ENCODE measurements at regions not wholly inside any gene's neighbourhood (a gene's known extent, or its start where the extent isn't known, plus 50 kb on each side); places are given as distances from the start of the nearest gene placed in this dataset.

- DNase-seq: no peak
- H3K27me3 ChIP-seq: no peaks in the 10 kb centered on the region
- H3K27ac ChIP-seq: no peak overlapping the region
- no peak for TF ChIP-seq CTCF (IDR thresholded peaks at IDR 0.05)
- H3K4me3 ChIP-seq: no peak overlapping the region
- H3K4me1 ChIP-seq: no peaks in the 10 kb centered on the region
- no peaks in the 10 kb centered on the region for H3K36me3 ChIP-seq
- no peaks in the 10 kb centered on the region for H3K9me3 ChIP-seq
Observed at GRCh38 chr1:234737967-234738314, 128.0 kb upstream of the IRF2BP2 start.

GRCh38 chr1:234735916-234736315, 125.9 kb upstream of the IRF2BP2 start:
- H3K27ac ChIP-seq: no peak overlapping the region
- DNase-seq: no peak
- no peaks in the 10 kb centered on the region for H3K36me3 ChIP-seq
- H3K9me3 ChIP-seq: no peaks in the 10 kb centered on the region
- H3K4me1 ChIP-seq: peaks cover 0 to 9% (median 7%) of the 10 kb centered on the region in 4 donors
- TF ChIP-seq POLR2A (IDR thresholded peaks at IDR 0.05): no peak
- H3K27me3 ChIP-seq: no peaks in the 10 kb centered on the region
- H3K4me3 ChIP-seq: no peak overlapping the region

GRCh38 chr1:234735476-234735875, 125.5 kb upstream of the IRF2BP2 start:
- no peak for DNase-seq
- no peak for TF ChIP-seq CTCF (IDR thresholded peaks at IDR 0.05)
- no peak for TF ChIP-seq POLR2A (IDR thresholded peaks at IDR 0.05)
- no peaks in the 10 kb centered on the region for H3K27me3 ChIP-seq
- H3K4me3 ChIP-seq: no peak overlapping the region
- no peak overlapping the region for H3K27ac ChIP-seq
- no peaks in the 10 kb centered on the region for H3K36me3 ChIP-seq
- H3K9me3 ChIP-seq: no peaks in the 10 kb centered on the region
- H3K4me1 ChIP-seq: peaks cover 0 to 14% (median 10%) of the 10 kb centered on the region in 4 donors

- H3K27me3 ChIP-seq: no peaks in the 10 kb centered on the region
- no peak for TF ChIP-seq POLR2A (IDR thresholded peaks at IDR 0.05)
- no peak for TF ChIP-seq CTCF (IDR thresholded peaks at IDR 0.05)
- H3K9me3 ChIP-seq: no peaks in the 10 kb centered on the region
- H3K4me3 ChIP-seq: no peak overlapping the region
- H3K36me3 ChIP-seq: no peaks in the 10 kb centered on the region
- H3K4me1 ChIP-seq: peaks cover 0 to 15% (median 11%) of the 10 kb centered on the region in 4 donors
- H3K27ac ChIP-seq: no peak overlapping the region
- no peak for DNase-seq
Observed at GRCh38 chr1:234734869-234735268, 124.9 kb upstream of the IRF2BP2 start.

- H3K9me3 ChIP-seq: no peaks in the 10 kb centered on the region
- no peak overlapping the region for H3K27ac ChIP-seq
- peaks cover 0 to 15% (median 11%) of the 10 kb centered on the region in 4 donors for H3K4me1 ChIP-seq
- no peaks in the 10 kb centered on the region for H3K36me3 ChIP-seq
- H3K27me3 ChIP-seq: no peaks in the 10 kb centered on the region
- H3K4me3 ChIP-seq: no peak overlapping the region
- no peak for DNase-seq
- TF ChIP-seq POLR2A (IDR thresholded peaks at IDR 0.05) (no peak), CTCF (IDR thresholded peaks at IDR 0.05) (no peak)
Observed at GRCh38 chr1:234734412-234734835, 124.4 kb upstream of the IRF2BP2 start.

- Histone ChIP-seq H3K27me3 (no peaks in the 10 kb centered on the region), H3K36me3 (no peaks in the 10 kb centered on the region), H3K27ac (no peak overlapping the region), H3K9me3 (no peaks in the 10 kb centered on the region), H3K4me3 (no peak overlapping the region), H3K4me1 (peaks cover 0 to 15% (median 11%) of the 10 kb centered on the region in 4 donors)
- TF ChIP-seq CTCF (IDR thresholded peaks at IDR 0.05) (no peak), POLR2A (IDR thresholded peaks at IDR 0.05) (no peak)
- DNase-seq: no peak
Observed at GRCh38 chr1:234733427-234733826, 123.4 kb upstream of the IRF2BP2 start.
